ENCODE measurements at regions not wholly inside any gene's neighbourhood (a gene's known extent, or its start where the extent isn't known, plus 50 kb on each side); places are given as distances from the start of the nearest gene placed in this dataset.

DNA sequence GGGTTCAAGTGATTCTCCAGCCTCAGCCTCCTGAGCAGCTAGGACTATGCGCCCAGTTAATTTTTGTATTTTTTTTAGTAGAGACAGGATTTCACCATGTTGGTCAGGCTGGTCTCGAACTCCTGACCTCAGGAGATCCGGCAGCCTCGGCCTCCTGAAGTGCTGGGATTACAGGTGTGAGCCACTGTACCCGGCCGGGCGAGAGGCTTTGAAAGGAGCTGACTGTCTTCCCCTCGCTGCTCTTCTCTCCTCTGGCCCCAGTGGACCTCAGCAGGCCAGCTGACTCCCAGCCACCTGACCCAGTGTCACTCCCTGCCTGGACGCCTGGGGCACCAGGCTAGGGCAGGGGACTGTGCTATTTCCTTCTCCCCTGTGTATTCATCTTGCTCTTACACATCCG lies 89.5 kb upstream of the ANKRD55 start:
- Histone ChIP-seq H3K4me1 (no peaks in the 10 kb centered on the region), H3K4me3 (no peak overlapping the region), H3K9me3 (no peaks in the 10 kb centered on the region), H3K36me3 (no peaks in the 10 kb centered on the region), H3K27ac (no peak overlapping the region), H3K27me3 (no peaks in the 10 kb centered on the region)
- TF ChIP-seq, protein P1, sequence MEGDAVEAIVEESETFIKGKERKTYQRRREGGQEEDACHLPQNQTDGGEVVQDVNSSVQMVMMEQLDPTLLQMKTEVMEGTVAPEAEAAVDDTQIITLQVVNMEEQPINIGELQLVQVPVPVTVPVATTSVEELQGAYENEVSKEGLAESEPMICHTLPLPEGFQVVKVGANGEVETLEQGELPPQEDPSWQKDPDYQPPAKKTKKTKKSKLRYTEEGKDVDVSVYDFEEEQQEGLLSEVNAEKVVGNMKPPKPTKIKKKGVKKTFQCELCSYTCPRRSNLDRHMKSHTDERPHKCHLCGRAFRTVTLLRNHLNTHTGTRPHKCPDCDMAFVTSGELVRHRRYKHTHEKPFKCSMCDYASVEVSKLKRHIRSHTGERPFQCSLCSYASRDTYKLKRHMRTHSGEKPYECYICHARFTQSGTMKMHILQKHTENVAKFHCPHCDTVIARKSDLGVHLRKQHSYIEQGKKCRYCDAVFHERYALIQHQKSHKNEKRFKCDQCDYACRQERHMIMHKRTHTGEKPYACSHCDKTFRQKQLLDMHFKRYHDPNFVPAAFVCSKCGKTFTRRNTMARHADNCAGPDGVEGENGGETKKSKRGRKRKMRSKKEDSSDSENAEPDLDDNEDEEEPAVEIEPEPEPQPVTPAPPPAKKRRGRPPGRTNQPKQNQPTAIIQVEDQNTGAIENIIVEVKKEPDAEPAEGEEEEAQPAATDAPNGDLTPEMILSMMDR (IDR thresholded peaks at IDR 0.05) = no peak
- no peak for TF ChIP-seq POLR2A (IDR thresholded peaks at IDR 0.05)
- ATAC-seq = no peak
- DNase-seq = no peak
- 87% methylated on average over 6 of the region's 10 CpGs for WGBS (ENCODE audit: insufficient coverage, low coverage, low lambda C conversion rate, missing lambda C conversion rate)
- intact Hi-C loops (cut with DNase I) = no loop called here

GRCh38 chr5:56321236-56321881 lies 88.2 kb upstream of the ANKRD55 start:
- Histone ChIP-seq H3K4me3 (no peak overlapping the region), H3K9me3 (no peaks in the 10 kb centered on the region), H3K36me3 (no peaks in the 10 kb centered on the region), H3K27me3 (no peaks in the 10 kb centered on the region), H3K27ac (no peak overlapping the region), H3K4me1 (no peaks in the 10 kb centered on the region)
- ATAC-seq = no peak
- 73% methylated on average over 5 of the region's 10 CpGs for WGBS (ENCODE audit: insufficient coverage, low coverage, low lambda C conversion rate, missing lambda C conversion rate)
- no peak for TF ChIP-seq POLR2A (IDR thresholded peaks at IDR 0.05)
- TF ChIP-seq, protein P1 (IDR thresholded peaks at IDR 0.05) = no peak
- intact Hi-C loops (cut with DNase I) = no loop called here
- no peak for DNase-seq

DNA sequence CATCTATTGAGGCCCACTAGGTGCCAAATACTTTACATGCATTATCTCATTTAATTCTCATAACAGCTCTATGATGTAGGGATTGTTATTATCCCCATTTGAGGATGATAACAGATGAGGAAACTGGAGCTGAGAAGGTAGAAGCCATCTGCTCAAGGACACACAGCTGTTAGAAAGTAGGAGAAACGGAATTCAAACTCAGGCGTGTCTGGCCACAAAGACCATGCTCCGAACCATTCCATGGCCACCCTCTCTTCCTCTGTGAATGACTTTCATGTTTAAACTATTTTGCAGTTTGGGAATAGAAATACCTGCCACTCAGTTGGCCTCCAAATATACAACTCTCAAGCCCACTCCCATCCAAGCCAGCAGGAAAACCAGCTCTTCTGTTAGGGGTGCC lies 87.6 kb upstream of the ANKRD55 start:
- no peaks in the 10 kb centered on the region for H3K9me3 ChIP-seq
- H3K27me3 ChIP-seq = no peaks in the 10 kb centered on the region
- DNase-seq = no peak
- no peak for TF ChIP-seq POLR2A (IDR thresholded peaks at IDR 0.05)
- TF ChIP-seq, protein P1 (IDR thresholded peaks at IDR 0.05) = no peak
- ATAC-seq = no peak
- 89% methylated on average over 3 of the region's 3 CpGs for WGBS (ENCODE audit: insufficient coverage, low coverage, low lambda C conversion rate, missing lambda C conversion rate)
- H3K4me3 ChIP-seq = no peak overlapping the region
- no peaks in the 10 kb centered on the region for H3K36me3 ChIP-seq
- H3K4me1 ChIP-seq = no peaks in the 10 kb centered on the region
- no peak overlapping the region for H3K27ac ChIP-seq
- intact Hi-C loops (cut with DNase I) = no loop called here

DNA sequence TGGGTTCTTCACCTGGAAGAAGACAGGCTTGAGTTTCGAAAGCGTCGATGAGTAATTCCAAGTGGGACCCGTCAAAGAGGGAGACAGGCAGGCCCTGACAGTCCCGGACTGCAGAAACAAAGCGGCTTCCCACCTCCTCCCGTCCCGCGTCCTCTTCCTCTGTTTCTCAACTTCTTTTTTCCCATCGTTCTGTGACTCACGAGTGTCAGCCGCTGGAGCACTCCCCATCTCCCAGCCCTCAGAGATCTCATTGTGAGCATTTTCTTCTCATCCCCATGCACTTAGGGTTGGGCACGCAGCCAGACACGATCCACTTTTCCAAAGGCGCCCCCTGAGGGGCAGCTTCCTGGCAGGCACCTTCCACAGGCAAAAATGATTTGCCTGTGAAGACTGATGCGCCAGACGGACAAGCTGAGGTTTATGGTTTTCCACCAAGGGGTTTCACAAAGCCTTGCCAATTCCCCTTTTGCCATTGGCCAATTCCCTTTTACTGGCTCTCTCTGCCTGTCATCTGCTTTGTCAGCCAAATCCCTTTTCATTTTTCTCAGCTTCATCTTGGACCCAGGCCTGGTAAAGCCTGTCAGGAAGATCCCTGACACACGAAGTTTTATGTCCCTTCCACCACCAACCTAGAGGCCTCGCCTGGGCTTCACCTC lies 86.5 kb upstream of the ANKRD55 start:
- Histone ChIP-seq H3K4me1 (no peaks in the 10 kb centered on the region), H3K27ac (no peak overlapping the region), H3K36me3 (no peaks in the 10 kb centered on the region), H3K9me3 (no peaks in the 10 kb centered on the region), H3K4me3 (no peak overlapping the region), H3K27me3 (no peaks in the 10 kb centered on the region)
- intact Hi-C loops (cut with DNase I) = no loop called here
- no peak for ATAC-seq
- TF ChIP-seq POLR2A (IDR thresholded peaks at IDR 0.05) = no peak
- TF ChIP-seq, protein P1 (IDR thresholded peaks at IDR 0.05) = no peak
- no peak for DNase-seq
- 74% methylated on average over 15 of the region's 19 CpGs for WGBS (ENCODE audit: insufficient coverage, low coverage, low lambda C conversion rate, missing lambda C conversion rate)

Data from right lobe of liver (tissue), 6 donors.